K562 (cell line): ENCODE measurements at regions not wholly inside any gene's neighbourhood (a gene's known extent, or its start where the extent isn't known, plus 50 kb on each side); places are given as distances from the start of the nearest gene placed in this dataset.
"Not testable (repeated sequence)": the region's sequence is repeated elsewhere in the genome, so short reads cannot be mapped to it uniquely, and the experiment has no call there.

Experiments used
- ATAC-seq: fragments of 200-7000 bp; cut with Tn5 transposase; 3 replicates; pipeline ENCODE4 v1.9.1; 2020; ENCODE audit warnings: moderate library complexity
- BruUV-seq: library from RNA; stranded (reverse); fragments of 400-500 nt; replicated peaks from 2 replicates; lab custom pipeline; 2021; lab: Mats Ljungman, UMichigan
- CTCF ChIA-PET: fragments of 300-600 bp; formaldehyde crosslinking; extraction: SDS; loops from one replicate; lab custom pipeline; 2021; ENCODE audit warnings: low intra/inter-chr PET ratio; lab: Yijun Ruan, JAX
- POLR2A ChIA-PET: fragments of 300-600, 350-650 bp; sonication (Branson Sonifier 250); formaldehyde crosslinking; extraction: SDS; loops from one replicate; lab custom pipeline; 2021; ENCODE audit warnings: antibody characterized with exemption, inconsistent platforms; lab: Yijun Ruan, JAX
- DNase-seq, 4 experiments: peaks; one replicate each; pipeline versions ENCODE4 v3.0.0 to v3.0.0-alpha.2; 2011 to 2018; ENCODE audit warnings: low spot score in 3 of 4, mixed read lengths in 3 of 4; ENCODE audit errors: extremely low read depth in 1 of 4
- FAIRE-seq: peaks from 2 replicates; lab custom pipeline; 2011; peaks lifted over from hg19 to GRCh38; lab: Jason Lieb, UNC
- H2AFZ ChIP-seq: 2 replicates; pipeline ENCODE4 v1.6.0; 2011; ENCODE audit warnings: low read depth, low read length, control low read depth, inconsistent platforms
- H3K27ac ChIP-seq: fragments of 200-600 bp; 3 replicates; pipeline ENCODE4 v1.8.0; 2011; ENCODE audit warnings: low read depth, mild to moderate bottlenecking, control low read depth, inconsistent platforms, low read length, moderate library complexity, mixed read lengths; ENCODE audit errors: extremely low read depth
- H3K27me3 ChIP-seq, 2 experiments: fragments of 300-600 bp in 1 of 2; 2 replicates in 1 of 2; 3 replicates in 1 of 2; pipeline versions ENCODE4 v1.6.0 to v1.8.0; 2011; ENCODE audit warnings: inconsistent platforms in 2 of 2, low read length in 2 of 2, mild to moderate bottlenecking in 1 of 2, mixed read lengths in 1 of 2, moderate library complexity in 1 of 2; ENCODE audit not compliant: control insufficient read depth in 2 of 2, insufficient read depth in 2 of 2
- H3K36me3 ChIP-seq: fragments of 300-600 bp; 3 replicates; pipeline ENCODE4 v1.8.0; 2011; ENCODE audit warnings: mild to moderate bottlenecking, low read length, inconsistent platforms; ENCODE audit not compliant: control insufficient read depth, insufficient read depth
- H3K4me1 ChIP-seq, 2 experiments: fragments of 200-600 bp in 1 of 2; replicated peaks in 1 of 2; 2 replicates in 1 of 2; 3 replicates in 1 of 2; pipeline versions ENCODE4 v1.5.1 to v1.8.0; 2011; ENCODE audit warnings: inconsistent platforms in 2 of 2, low read length in 2 of 2, mild to moderate bottlenecking in 1 of 2, mixed read lengths in 1 of 2, moderate library complexity in 1 of 2; ENCODE audit not compliant: control insufficient read depth in 2 of 2, insufficient read depth in 2 of 2
- H3K4me2 ChIP-seq: 2 replicates; pipeline ENCODE4 v1.6.1; 2011; ENCODE audit warnings: low read length, control low read depth, inconsistent platforms, mixed read lengths; ENCODE audit not compliant: insufficient read depth
- H3K4me3 ChIP-seq: fragments of 200-600 bp; sonication (generic), shearing (Covaris generic); 2 replicates; pipeline ENCODE4 v1.5.1; 2016; ENCODE audit warnings: control low read depth, inconsistent platforms
- H3K79me2 ChIP-seq: fragments of 200-600 bp; 3 replicates; pipeline ENCODE4 v1.8.0; 2011; ENCODE audit warnings: low read length, inconsistent platforms; ENCODE audit not compliant: control insufficient read depth, insufficient read depth
- H3K9ac ChIP-seq, 2 experiments: 2 replicates each; pipeline versions ENCODE4 v1.6.0 to v1.6.1; 2011; ENCODE audit warnings: low read depth in 2 of 2, low read length in 2 of 2, control low read depth in 1 of 2, inconsistent platforms in 1 of 2, mild to moderate bottlenecking in 1 of 2, mixed read lengths in 1 of 2; ENCODE audit not compliant: insufficient read depth in 1 of 2
- H3K9me1 ChIP-seq: one replicate; pipeline ENCODE4 v1.6.0; 2011; ENCODE audit warnings: inconsistent platforms, mild to moderate bottlenecking, low read length, moderate library complexity; ENCODE audit not compliant: control insufficient read depth, insufficient read depth
- H3K9me3 ChIP-seq: replicated peaks from 2 replicates; pipeline ENCODE4 v1.5.1; 2011; ENCODE audit warnings: low read depth, low read length, inconsistent platforms; ENCODE audit not compliant: control insufficient read depth, insufficient read depth
- H4K20me1 ChIP-seq: replicated peaks from 2 replicates; pipeline ENCODE4 v1.6.1; 2011; ENCODE audit warnings: low read length, inconsistent platforms, mixed read lengths; ENCODE audit not compliant: control insufficient read depth, insufficient read depth
- ARID1B ChIP-seq: fragments of 450-650 bp; IDR thresholded peaks from 2 replicates; pipeline ENCODE4 v1.6.1; 2016; ENCODE audit warnings: antibody characterized with exemption, mild to moderate bottlenecking, inconsistent platforms
- C11orf30 ChIP-seq: fragments of 450-650 bp; IDR thresholded peaks from 2 replicates; pipeline ENCODE4 v1.6.1; 2016; ENCODE audit warnings: low read depth, mild to moderate bottlenecking
- CBFA2T3 ChIP-seq: fragments of 450-650 bp; IDR thresholded peaks from 2 replicates; pipeline ENCODE4 v1.6.1; 2017
- DPF2 ChIP-seq: fragments of 450-650 bp; IDR thresholded peaks from 2 replicates; pipeline ENCODE4 v1.6.1; 2016
- FOSL1 ChIP-seq: fragments of 200-800 bp; sonication (Bioruptor generic); conservative IDR thresholded peaks from 2 replicates; pipeline ENCODE4 v1.6.1; 2016; ENCODE audit warnings: missing genetic modification characterization, missing compliant biosample characterization
- MAFF ChIP-seq: IDR thresholded peaks from 2 replicates; pipeline ENCODE4 v1.6.1; 2012; ENCODE audit warnings: low read length, improper control_type of control experiment
- MAFG ChIP-seq: fragments of 450-650 bp; conservative IDR thresholded peaks from 2 replicates; pipeline ENCODE4 v1.6.1; 2016; ENCODE audit warnings: missing genetic modification characterization, missing compliant biosample characterization
- NFE2 ChIP-seq: IDR thresholded peaks from 2 replicates; pipeline ENCODE4 v1.6.1; 2014; ENCODE audit warnings: antibody characterized with exemption, low read depth
- SMARCA4 ChIP-seq: fragments of 450-650 bp; IDR thresholded peaks from 2 replicates; pipeline ENCODE4 v1.6.1; 2016
- SOX6 ChIP-seq: fragments of 450-650 bp; IDR thresholded peaks from 2 replicates; pipeline ENCODE4 v1.6.1; 2014; ENCODE audit warnings: mild to moderate bottlenecking
- TAL1 ChIP-seq: fragments of 450-650 bp; IDR thresholded peaks from 2 replicates; pipeline ENCODE4 v1.6.1; 2016; ENCODE audit warnings: mild to moderate bottlenecking
- TRIM24 ChIP-seq, 2 experiments: fragments of 450-650 bp; IDR thresholded peaks; 2 replicates each; pipeline ENCODE4 v1.6.1; 2016
- ZNF146 ChIP-seq: IDR thresholded peaks from one replicate; pipeline ENCODE4 v1.6.1; 2018; ENCODE audit warnings: missing compliant biosample characterization; ENCODE audit not compliant: unreplicated experiment
- ZNF175 ChIP-seq: fragments of 200-800 bp; sonication (Bioruptor generic); IDR thresholded peaks from 2 replicates; pipeline ENCODE4 v1.6.1; 2016; ENCODE audit warnings: low read depth, mild to moderate bottlenecking, missing genetic modification characterization, missing compliant biosample characterization
- ZNF316 ChIP-seq: fragments of 450-650 bp; IDR thresholded peaks from 2 replicates; pipeline ENCODE4 v1.6.1; 2016
- WGBS: fragments of 100-300 bp; shearing (Covaris generic); methylation state at CpG from one replicate; pipeline ENCODE4 v1.1.6; 2016; ENCODE audit warnings: low coverage, mixed read lengths; ENCODE audit not compliant: insufficient coverage; ENCODE audit errors: missing lambda C conversion rate; 5-methylcytosine and 5-hydroxymethylcytosine counted together
- in situ Hi-C: fragments of 300-500 bp; cut with MboI; formaldehyde crosslinking; loops from 4 replicates; pipeline ENCODE4 v1.15.0; 2018; ENCODE audit warnings: inconsistent platforms, mixed read lengths
- intact Hi-C: fragments of 100-400 bp; cut with micrococcal nuclease; formaldehyde crosslinking; loops from 2 replicates; pipeline ENCODE4 v1.14.2; 2022
- TF ChIP-seq, protein P1 (sequence below): fragments of 450-650 bp; IDR thresholded peaks from 2 replicates; pipeline ENCODE4 v1.6.1; 2016

DNA sequence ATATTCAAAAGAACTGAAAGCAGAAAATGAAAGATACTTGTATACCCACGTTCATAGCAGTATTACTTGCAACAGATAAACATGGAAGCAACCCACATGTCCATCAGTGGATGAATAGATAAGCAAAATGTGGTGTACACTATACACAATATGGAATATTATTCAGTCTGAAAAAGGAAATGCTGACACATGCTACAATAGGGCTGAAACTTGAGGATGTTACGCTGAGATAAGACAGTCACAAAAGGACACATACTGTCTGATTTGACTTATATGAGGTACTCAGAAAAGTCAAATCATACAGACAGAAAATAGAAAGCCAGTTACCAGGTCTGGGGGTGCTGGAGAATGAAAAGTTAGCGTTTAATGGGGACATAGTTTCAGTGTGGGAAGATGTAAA lies 76.5 kb upstream of the FBXO28 start:
- H3K4me3 ChIP-seq, intact Hi-C loops, in situ Hi-C loops, H3K79me2 ChIP-seq, H3K9me1 ChIP-seq, DNase-seq, POLR2A ChIA-PET, H3K4me1 ChIP-seq, H3K9me3 ChIP-seq, BruUV-seq, H3K27me3 ChIP-seq, H3K36me3 ChIP-seq, CTCF ChIA-PET, FAIRE-seq, H3K9ac ChIP-seq, H3K27ac ChIP-seq, H2AFZ ChIP-seq, H4K20me1 ChIP-seq: not testable (repeated sequence)
- peak overlapping the region; percentile 21; the same call in 1 of the 2 replicates for H3K4me2 ChIP-seq
- peak; percentile 83 for ATAC-seq
- 6% methylated on average over 3 of the region's 3 CpGs for WGBS
- 0 out of 2 replicates have a peak, but pooled peaks have one; percentile 15 for TF ChIP-seq TAL1
- TF ChIP-seq, protein P1, sequence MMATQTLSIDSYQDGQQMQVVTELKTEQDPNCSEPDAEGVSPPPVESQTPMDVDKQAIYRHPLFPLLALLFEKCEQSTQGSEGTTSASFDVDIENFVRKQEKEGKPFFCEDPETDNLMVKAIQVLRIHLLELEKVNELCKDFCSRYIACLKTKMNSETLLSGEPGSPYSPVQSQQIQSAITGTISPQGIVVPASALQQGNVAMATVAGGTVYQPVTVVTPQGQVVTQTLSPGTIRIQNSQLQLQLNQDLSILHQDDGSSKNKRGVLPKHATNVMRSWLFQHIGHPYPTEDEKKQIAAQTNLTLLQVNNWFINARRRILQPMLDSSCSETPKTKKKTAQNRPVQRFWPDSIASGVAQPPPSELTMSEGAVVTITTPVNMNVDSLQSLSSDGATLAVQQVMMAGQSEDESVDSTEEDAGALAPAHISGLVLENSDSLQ: peak; percentile 17; the same call in 1 of the 2 replicates
- TF ChIP-seq ZNF175 (CRISPR knock-in tag): peak; percentile 91; the same call in 1 of the 2 replicates
- TF ChIP-seq TRIM24 (IDR thresholded peaks at IDR 0.05): 0 out of 4 replicates have a peak, but pooled peaks of 1 of the 2 experiments have one; percentile 17
- TF ChIP-seq ARID1B: peak; percentile 52; the same call in 1 of the 2 replicates
- TF ChIP-seq DPF2: peak; percentile 34; the same call in 1 of the 2 replicates
- peak; percentile 80 for TF ChIP-seq C11orf30
- TF ChIP-seq FOSL1 (tag): 0 out of 2 replicates have a peak, but pooled peaks have one; percentile 20
- TF ChIP-seq ZNF316: peak; percentile 91
- TF ChIP-seq NFE2: peak; percentile 75
- peak; percentile 77 for TF ChIP-seq MAFG
- TF ChIP-seq MAFF: peak; percentile 3; the same call in 1 of the 2 replicates
- peak; percentile 91 for TF ChIP-seq ZNF146 (CRISPR knock-in tag)
- peak; percentile 23; the same call in 1 of the 2 replicates for TF ChIP-seq CBFA2T3
- TF ChIP-seq SOX6: peak; percentile 46; the same call in 1 of the 2 replicates
- 0 out of 2 replicates have a peak, but pooled peaks have one; percentile 19 for TF ChIP-seq SMARCA4

DNA sequence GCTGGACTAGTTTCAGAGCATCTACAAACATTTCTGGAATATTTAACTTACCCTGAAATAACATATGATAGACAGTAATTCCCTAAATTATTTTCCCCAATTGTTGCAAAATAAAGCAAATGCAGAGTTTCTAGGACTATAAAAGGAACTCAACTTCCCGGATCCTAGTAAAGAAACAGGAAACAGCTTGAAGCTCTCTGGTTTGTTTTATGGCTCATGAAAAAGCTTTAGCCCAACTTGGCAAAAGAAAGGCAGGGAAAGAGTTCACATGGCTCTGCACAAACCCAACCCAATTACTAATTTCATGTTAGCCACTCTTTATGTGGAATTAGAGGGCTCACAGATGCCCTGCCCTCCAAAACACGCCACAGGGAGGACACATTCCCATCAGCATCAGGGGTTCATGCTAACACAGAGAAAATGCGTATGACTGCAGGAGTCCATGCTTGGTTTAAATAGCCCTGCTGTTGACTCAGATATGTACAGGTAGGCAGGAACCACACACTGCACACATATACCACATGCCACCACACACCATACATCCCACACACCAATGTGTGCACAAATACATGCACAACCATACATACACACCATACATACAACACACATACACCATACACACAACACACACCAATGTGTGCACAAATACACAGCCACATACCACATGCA lies 81.2 kb upstream of the FBXO28 start:
- FAIRE-seq, H3K27me3 ChIP-seq, H3K4me1 ChIP-seq, ATAC-seq, H3K9me1 ChIP-seq, H3K4me3 ChIP-seq, H3K27ac ChIP-seq, H2AFZ ChIP-seq, BruUV-seq, POLR2A ChIA-PET, in situ Hi-C loops, H3K4me2 ChIP-seq, H3K9ac ChIP-seq, CTCF ChIA-PET, H3K9me3 ChIP-seq, intact Hi-C loops, H4K20me1 ChIP-seq, DNase-seq, H3K79me2 ChIP-seq, H3K36me3 ChIP-seq: not testable (repeated sequence)
- 0% methylated on average over 1 of the region's 3 CpGs for WGBS
